HG02840 (cell line): ENCODE measurements at regions not wholly inside any gene's neighbourhood (a gene's known extent, or its start where the extent isn't known, plus 50 kb on each side); places are given as distances from the start of the nearest gene placed in this dataset.

Experiments used
- ATAC-seq: cut with Tn5 transposase; IDR thresholded peaks from one replicate; pipeline ENCODE4 v1.9.1; 2021; ENCODE audit warnings: mild to moderate bottlenecking, moderate library complexity, moderate number of reproducible peaks; ENCODE audit not compliant: unreplicated experiment, low FRiP score

DNA sequence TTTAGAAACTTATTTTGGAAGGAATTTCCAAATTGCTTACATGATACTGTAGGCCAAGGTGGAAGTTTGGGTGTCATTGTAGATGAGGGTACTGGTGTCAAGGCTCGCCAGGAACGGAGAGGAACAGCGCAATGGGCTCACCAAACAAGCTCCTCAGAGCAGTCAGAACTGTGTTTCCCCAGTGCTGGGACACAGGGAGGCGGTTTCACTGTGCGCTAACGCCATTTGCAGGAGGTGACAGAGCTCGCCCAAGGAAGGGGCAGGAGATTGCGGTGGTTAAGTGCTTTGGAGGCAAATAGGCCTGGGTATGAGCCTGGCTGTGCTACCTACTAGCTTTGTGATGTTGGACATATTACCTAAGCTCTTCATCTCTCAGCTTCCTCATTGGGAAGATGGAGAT, 57.3 kb downstream of the HHEX start:
- ATAC-seq: no peak

DNA sequence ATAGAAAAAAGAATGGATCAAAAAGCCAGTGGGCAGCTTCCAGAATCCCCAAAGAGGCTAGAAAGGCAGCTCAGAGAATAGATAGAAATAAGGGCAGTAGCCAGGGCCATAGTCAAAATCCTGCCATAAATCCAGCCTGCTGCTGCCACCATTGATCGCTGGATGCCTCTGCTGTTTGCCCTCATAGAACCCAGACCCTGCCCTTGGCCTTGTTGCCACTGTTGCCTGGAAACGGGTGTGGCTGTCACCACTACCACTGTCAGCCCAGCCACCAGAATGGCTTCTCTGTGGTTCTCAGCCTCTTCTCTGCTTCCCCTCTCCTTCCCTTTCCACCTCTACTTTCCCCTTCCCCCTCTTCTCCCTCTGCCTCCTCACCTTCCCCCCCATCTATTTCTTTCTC, 57.8 kb downstream of the HHEX start:
- no peak for ATAC-seq

GRCh38 chr10:92750791-92751533, 61.2 kb downstream of the HHEX start:
- no peak for ATAC-seq

- no peak for ATAC-seq
These were observed 61.7 kb downstream of the HHEX start for GRCh38 chr10:92751534-92751811.

DNA sequence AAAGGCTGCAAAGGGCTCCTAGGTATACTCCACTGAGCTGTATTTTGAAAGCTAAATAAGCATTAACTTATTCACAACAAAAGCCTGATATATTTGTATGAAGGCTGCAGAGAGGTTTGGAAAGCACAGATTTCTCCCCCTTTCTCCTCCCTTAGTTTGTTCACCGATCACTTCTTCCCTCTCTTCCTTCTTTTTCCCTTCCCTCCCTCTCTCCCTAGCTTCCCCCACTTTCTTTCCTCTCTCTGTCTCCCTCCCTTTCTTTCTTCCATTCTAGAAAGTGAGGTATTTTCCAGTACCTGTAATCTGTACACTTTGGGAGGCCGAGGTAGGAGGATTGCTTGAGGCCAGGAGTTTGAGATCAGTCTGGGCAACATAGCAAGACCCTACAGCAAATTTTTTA, 62.1 kb downstream of the HHEX start:
- no peak for ATAC-seq

DNA sequence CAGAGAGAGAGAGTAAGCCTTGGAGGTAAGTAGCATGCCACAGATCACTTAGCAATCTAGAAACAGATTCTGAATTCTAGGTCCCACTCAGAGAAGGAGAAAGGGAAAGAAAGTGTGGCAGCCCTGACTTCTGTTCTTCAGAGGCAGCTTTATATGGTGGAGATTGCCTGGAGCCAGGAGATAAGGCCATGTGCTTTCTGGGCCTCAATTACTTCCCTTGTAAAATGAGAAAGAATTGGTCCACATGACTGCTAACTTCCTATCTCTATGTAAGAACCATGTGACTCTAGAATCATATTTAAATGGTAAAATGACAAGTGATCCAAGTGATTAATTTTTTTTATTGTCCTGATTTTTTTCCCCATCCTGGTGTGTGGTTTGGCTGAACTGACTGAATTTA, 64.1 kb downstream of the HHEX start:
- no peak for ATAC-seq

- ATAC-seq: no peak
These were observed 66.0 kb downstream of the HHEX start for GRCh38 chr10:92755725-92756124.

- peak; percentile 90 for ATAC-seq
These were observed 66.7 kb downstream of the HHEX start for GRCh38 chr10:92756201-92757065.

GRCh38 chr10:92757066-92757710, 67.4 kb downstream of the HHEX start:
- ATAC-seq: peak; percentile 53

GRCh38 chr10:92757711-92758104, 68.0 kb downstream of the HHEX start:
- ATAC-seq: no peak

- ATAC-seq: no peak
These were observed 68.8 kb downstream of the HHEX start for GRCh38 chr10:92758594-92758993.

DNA sequence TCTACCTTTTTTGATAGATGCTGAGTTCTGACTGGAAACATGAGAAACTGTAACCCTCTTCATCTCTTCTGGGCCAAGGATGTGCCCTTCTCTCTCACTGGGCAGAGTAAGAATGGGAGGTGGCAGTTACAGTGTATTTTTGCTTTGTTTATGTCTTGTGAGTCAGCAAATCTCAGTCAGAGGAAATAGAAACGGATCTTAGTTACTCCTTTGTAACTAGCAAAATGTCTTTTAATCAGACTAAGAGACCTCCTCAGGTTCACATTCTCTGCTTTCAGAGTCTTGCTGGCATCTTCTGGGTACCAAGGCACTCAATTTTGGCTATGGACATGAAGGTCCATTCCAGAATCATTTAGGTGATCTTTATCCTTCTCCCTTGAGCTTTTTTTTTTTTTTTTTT, 70.9 kb downstream of the HHEX start:
- no peak for ATAC-seq

DNA sequence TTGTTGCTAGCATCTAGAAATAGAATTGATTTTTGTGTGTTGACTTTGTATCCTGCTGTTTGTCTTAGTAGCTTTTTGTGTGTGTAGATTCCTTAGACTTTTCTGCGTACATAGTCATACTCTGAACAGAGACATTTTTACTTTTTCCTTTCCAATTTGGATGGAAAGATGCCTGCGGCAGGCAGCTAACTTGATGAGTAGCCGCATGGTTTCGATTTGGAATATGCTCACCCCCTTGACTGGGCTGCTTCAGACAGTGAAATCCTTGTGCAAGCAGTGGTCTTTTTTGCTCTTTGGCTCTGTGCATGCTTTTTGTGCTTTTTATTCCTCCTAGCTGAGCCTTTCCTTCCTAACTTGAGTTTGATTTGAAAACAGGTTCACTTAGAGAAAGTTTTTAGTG, 71.8 kb downstream of the HHEX start:
- no peak for ATAC-seq

- ATAC-seq: no peak
These were observed 73.9 kb downstream of the HHEX start for GRCh38 chr10:92763634-92764155.

DNA sequence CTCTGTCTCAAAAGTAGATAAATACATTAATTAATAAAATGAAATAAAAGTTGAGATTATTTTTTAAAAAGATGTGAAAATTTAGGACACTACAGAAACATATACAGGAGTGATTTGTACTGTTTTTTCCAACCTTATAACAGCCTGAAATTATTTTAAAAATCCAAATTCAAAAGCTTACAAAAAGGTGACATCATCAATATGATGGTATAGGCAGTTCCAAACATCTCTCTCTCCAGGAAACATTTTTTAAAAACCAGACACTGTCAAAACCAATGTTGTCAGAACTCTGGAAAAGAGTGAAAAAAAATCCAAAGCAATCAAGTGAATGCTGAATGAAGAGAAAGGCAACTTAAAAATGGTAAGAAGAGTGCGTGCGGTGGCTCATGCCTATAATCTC, 76.7 kb downstream of the HHEX start:
- no peak for ATAC-seq

DNA sequence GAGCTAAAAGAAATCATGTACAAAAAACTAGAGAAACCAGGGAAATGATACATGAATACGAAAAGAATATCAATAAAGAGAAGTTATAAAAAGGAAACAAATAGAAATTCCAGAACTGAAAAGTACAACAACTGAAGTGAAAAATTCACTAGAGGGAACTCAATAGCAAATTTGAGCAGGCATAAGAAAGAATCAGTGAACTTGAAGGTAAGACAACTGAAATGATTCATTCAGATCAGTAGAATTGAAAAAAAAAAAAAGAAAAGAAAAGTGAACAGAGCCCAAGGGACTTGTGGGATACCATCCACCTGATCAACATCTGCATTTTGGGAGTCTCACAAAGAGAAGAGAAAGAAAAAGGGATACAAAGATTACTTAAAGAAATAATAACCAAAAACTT, 78.3 kb downstream of the HHEX start:
- ATAC-seq: no peak

GRCh38 chr10:92773776-92774175, 74.5 kb upstream of the EXOC6 start:
- ATAC-seq: no peak

- no peak for ATAC-seq
These were observed 70.2 kb upstream of the EXOC6 start for GRCh38 chr10:92778091-92778490.

GRCh38 chr10:92785118-92785517, 63.2 kb upstream of the EXOC6 start:
- ATAC-seq: no peak

GRCh38 chr10:92787557-92788152, 60.7 kb upstream of the EXOC6 start:
- ATAC-seq: no peak

- ATAC-seq: no peak
These were observed 59.3 kb upstream of the EXOC6 start for GRCh38 chr10:92789067-92789466.
